Lung (tissue), 11 donors: ENCODE measurements at regions not wholly inside any gene's neighbourhood (a gene's known extent, or its start where the extent isn't known, plus 50 kb on each side); places are given as distances from the start of the nearest gene placed in this dataset.
A peak's percentile ranks its signal among the peaks of the same experiment; 100 is the strongest.

Experiments used
- ATAC-seq: fragments of 200-7000 bp; cut with Tn5 transposase; one replicate; pipeline ENCODE4 v1.9.1; 2020; ENCODE audit warnings: moderate number of reproducible peaks; ENCODE audit not compliant: insufficient read depth, low FRiP score
- DNase-seq, 3 donors: peaks; one replicate each; pipeline ENCODE4 v3.0.0-alpha.2; 2013 to 2017
- H3K27ac ChIP-seq, 2 donors: one replicate each; pipeline ENCODE4 v1.5.1; 2013; ENCODE audit warnings: mild to moderate bottlenecking in 2 of 2, moderate library complexity in 2 of 2, control low read depth in 1 of 2, inconsistent platforms in 1 of 2, low read depth in 1 of 2, low read length in 1 of 2
- H3K27me3 ChIP-seq, 3 donors: one replicate each; pipeline ENCODE4 v1.5.1; 2013; ENCODE audit warnings: low read length in 2 of 3; ENCODE audit not compliant: control insufficient read depth in 3 of 3, insufficient read depth in 3 of 3
- H3K36me3 ChIP-seq, 4 donors: one replicate each; pipeline ENCODE4 v1.5.1; 2013; ENCODE audit warnings: low read length in 4 of 4, mild to moderate bottlenecking in 1 of 4, moderate library complexity in 1 of 4; ENCODE audit not compliant: control insufficient read depth in 4 of 4, insufficient read depth in 4 of 4
- H3K4me1 ChIP-seq, 5 donors: one replicate each; pipeline ENCODE4 v1.5.1; 2013; ENCODE audit warnings: low read length in 5 of 5, mild to moderate bottlenecking in 2 of 5, moderate library complexity in 1 of 5; ENCODE audit not compliant: control insufficient read depth in 5 of 5, insufficient read depth in 5 of 5
- H3K4me3 ChIP-seq: one replicate; pipeline ENCODE4 v1.5.1; 2013; ENCODE audit warnings: mild to moderate bottlenecking, control low read depth, moderate library complexity
- H3K9ac ChIP-seq, 2 donors: one replicate each; pipeline ENCODE4 v1.5.1; 2013; ENCODE audit warnings: low read length in 2 of 2, control low read depth in 1 of 2; ENCODE audit not compliant: insufficient read depth in 1 of 2
- H3K9me3 ChIP-seq, 4 donors: one replicate each; pipeline ENCODE4 v1.5.1; 2013; ENCODE audit warnings: low read length in 3 of 4, mild to moderate bottlenecking in 1 of 4, moderate library complexity in 1 of 4; ENCODE audit not compliant: control insufficient read depth in 4 of 4, insufficient read depth in 3 of 4
- CTCF ChIP-seq: IDR thresholded peaks from 2 replicates; pipeline ENCODE4 v1.5.1; 2012; ENCODE audit warnings: mild to moderate bottlenecking; ENCODE audit errors: control extremely low read depth, extremely low read depth
- WGBS, 2 donors: extraction: QIAGEN DNeasy Blood & Tissue Kit; methylation state at CpG; one replicate each; pipeline ENCODE4 v1.1.7; 2013; 5-methylcytosine and 5-hydroxymethylcytosine counted together
- donor health status: control.
- donor health status: control.
- donor health status: Bipolar disorder and iron deficiency.
- donor health status: healthy.
- donor health status: DM: yes; HTN: yes; CAD: no.

GRCh38 chr11:129249351-129249750, 57.2 kb upstream of the ARHGAP32 start:
- ATAC-seq (no peak), DNase-seq (no peak)
- no peak overlapping the region for H3K4me3 ChIP-seq
- WGBS, 2 donors, result 69 to 92% methylated on average over 4 of the region's 4 CpGs
- no peaks in the 10 kb centered on the region for H3K9me3 ChIP-seq
- H3K4me1 ChIP-seq, result peaks cover 0 to 14% (median 0%) of the 10 kb centered on the region in 5 donors
- H3K27me3 ChIP-seq, result no peaks in the 10 kb centered on the region
- no peaks in the 10 kb centered on the region for H3K36me3 ChIP-seq
- H3K27ac ChIP-seq, result no peak overlapping the region
- no peak for TF ChIP-seq CTCF
- no peak overlapping the region for H3K9ac ChIP-seq

- Histone ChIP-seq H3K4me3 (no peak overlapping the region), H3K4me1 (peaks cover 0 to 14% (median 0%) of the 10 kb centered on the region in 5 donors), H3K9me3 (no peaks in the 10 kb centered on the region), H3K36me3 (no peaks in the 10 kb centered on the region), H3K9ac (no peak overlapping the region), H3K27me3 (no peaks in the 10 kb centered on the region), H3K27ac (no peak overlapping the region)
- DNase-seq (no peak), ATAC-seq (no peak)
- TF ChIP-seq CTCF, result no peak
- WGBS, 2 donors, result 61 to 65% methylated on average over 4 of the region's 4 CpGs
These were observed 56.5 kb upstream of the ARHGAP32 start for GRCh38 chr11:129248618-129249017.

- peaks cover 0 to 14% (median 0%) of the 10 kb centered on the region in 5 donors for H3K4me1 ChIP-seq
- TF ChIP-seq CTCF, result no peak
- DNase-seq (peak in 1 of 3 donors; percentile 23), ATAC-seq (no peak)
- H3K9ac ChIP-seq, result no peak overlapping the region
- H3K4me3 ChIP-seq, result no peak overlapping the region
- WGBS, 2 donors, result 68 to 69% methylated on average over 1 of the region's 1 CpG
- no peaks in the 10 kb centered on the region for H3K27me3 ChIP-seq
- no peak overlapping the region for H3K27ac ChIP-seq
- H3K9me3 ChIP-seq, result no peaks in the 10 kb centered on the region
- H3K36me3 ChIP-seq, result no peaks in the 10 kb centered on the region
These were observed 55.0 kb upstream of the ARHGAP32 start for GRCh38 chr11:129247135-129247534.

GRCh38 chr11:129242855-129243254, 50.7 kb upstream of the ARHGAP32 start:
- no peak overlapping the region for H3K27ac ChIP-seq
- TF ChIP-seq CTCF, result no peak
- no peak overlapping the region for H3K4me3 ChIP-seq
- no peaks in the 10 kb centered on the region for H3K36me3 ChIP-seq
- 95 to 96% methylated on average over 2 of the region's 2 CpGs for WGBS, 2 donors
- ATAC-seq (no peak), DNase-seq (no peak)
- H3K27me3 ChIP-seq, result no peaks in the 10 kb centered on the region
- no peak overlapping the region for H3K9ac ChIP-seq
- H3K9me3 ChIP-seq, result no peaks in the 10 kb centered on the region
- H3K4me1 ChIP-seq, result peaks cover 0 to 14% (median 5%) of the 10 kb centered on the region in 5 donors
